Liver (tissue), 8 donors: ENCODE measurements at regions not wholly inside any gene's neighbourhood (a gene's known extent, or its start where the extent isn't known, plus 50 kb on each side); places are given as distances from the start of the nearest gene placed in this dataset.
"Not testable (repeated sequence)": the region's sequence is repeated elsewhere in the genome, so short reads cannot be mapped to it uniquely, and the experiment has no call there.

Experiments used
- DNase-seq: peaks from one replicate; pipeline ENCODE4 v3.0.0-alpha.2; 2017; ENCODE audit warnings: low spot score
- H3K27ac ChIP-seq, 2 donors: one replicate each; pipeline ENCODE4 v1.7.0; 2013; ENCODE audit warnings: inconsistent platforms in 2 of 2, low read length in 2 of 2, control low read depth in 1 of 2, low read depth in 1 of 2, mild to moderate bottlenecking in 1 of 2
- H3K27me3 ChIP-seq, 4 donors: one replicate each; pipeline versions ENCODE4 v1.6.1 to v1.7.0; 2013; ENCODE audit warnings: low read length in 3 of 4, inconsistent platforms in 1 of 4, mild to moderate bottlenecking in 1 of 4, moderate library complexity in 1 of 4; ENCODE audit not compliant: control insufficient read depth in 4 of 4, insufficient read depth in 4 of 4
- H3K36me3 ChIP-seq, 4 donors: one replicate each; pipeline versions ENCODE4 v1.6.1 to v1.7.0; 2013; ENCODE audit warnings: low read length in 3 of 4, mild to moderate bottlenecking in 3 of 4, low read depth in 1 of 4, moderate library complexity in 1 of 4; ENCODE audit not compliant: control insufficient read depth in 4 of 4, insufficient read depth in 3 of 4
- H3K4me1 ChIP-seq, 4 donors: one replicate each; pipeline versions ENCODE4 v1.6.1 to v1.7.0; 2013; ENCODE audit warnings: low read length in 3 of 4, mild to moderate bottlenecking in 3 of 4, moderate library complexity in 1 of 4; ENCODE audit not compliant: control insufficient read depth in 4 of 4, insufficient read depth in 4 of 4
- H3K4me3 ChIP-seq, 3 donors: one replicate each; pipeline versions ENCODE4 v1.6.1 to v1.7.0; 2013; ENCODE audit warnings: low read length in 3 of 3, control low read depth in 1 of 3, low read depth in 1 of 3, mild to moderate bottlenecking in 1 of 3
- H3K9ac ChIP-seq, 2 donors: one replicate each; pipeline ENCODE4 v1.7.0; 2013; ENCODE audit warnings: low read length in 2 of 2, mild to moderate bottlenecking in 2 of 2, moderate library complexity in 2 of 2, control low read depth in 1 of 2, low read depth in 1 of 2
- H3K9me3 ChIP-seq, 4 donors: one replicate each; pipeline versions ENCODE4 v1.6.1 to v1.7.0; 2013; ENCODE audit warnings: low read length in 3 of 4; ENCODE audit not compliant: control insufficient read depth in 4 of 4
- CTCF ChIP-seq: fragments of 150-350 bp; IDR thresholded peaks from 2 replicates; pipeline ENCODE4 v1.5.1; 2017; ENCODE audit warnings: improper control_type of control experiment, low read depth, low read length; ENCODE audit not compliant: missing input control
- EGR1 ChIP-seq, 2 donors: IDR thresholded peaks; 2 replicates each; pipeline ENCODE4 v1.6.1; 2016 to 2018; ENCODE audit warnings: antibody characterized with exemption in 2 of 2, low read depth in 2 of 2
- FOXA1 ChIP-seq: IDR thresholded peaks from 2 replicates; pipeline ENCODE4 v1.6.1; 2016; ENCODE audit warnings: antibody characterized with exemption
- FOXA2 ChIP-seq: IDR thresholded peaks from 2 replicates; pipeline ENCODE4 v1.6.1; 2016; ENCODE audit warnings: antibody characterized with exemption
- GABPA ChIP-seq, 2 donors: IDR thresholded peaks in 1 of 2; conservative IDR thresholded peaks in 1 of 2; 2 replicates each; pipeline ENCODE4 v1.6.1; 2016; ENCODE audit warnings: antibody characterized with exemption in 2 of 2, mild to moderate bottlenecking in 1 of 2, moderate library complexity in 1 of 2
- HNF4A ChIP-seq, 2 donors: conservative IDR thresholded peaks; 2 replicates each; pipeline ENCODE4 v1.6.1; 2016; ENCODE audit warnings: antibody characterized with exemption in 2 of 2, mild to moderate bottlenecking in 2 of 2
- HNF4G ChIP-seq: IDR thresholded peaks from 2 replicates; pipeline ENCODE4 v1.6.1; 2016; ENCODE audit warnings: antibody characterized with exemption
- JUND ChIP-seq, 2 donors: IDR thresholded peaks; 2 replicates each; pipeline ENCODE4 v1.6.1; 2016; ENCODE audit warnings: antibody characterized with exemption in 2 of 2
- MAX ChIP-seq: IDR thresholded peaks from 2 replicates; pipeline ENCODE4 v1.6.1; 2016; ENCODE audit warnings: antibody characterized with exemption
- NR2F2 ChIP-seq: IDR thresholded peaks from 2 replicates; pipeline ENCODE4 v1.6.1; 2016; ENCODE audit warnings: antibody characterized with exemption
- RAD21 ChIP-seq, 2 donors: IDR thresholded peaks; 2 replicates each; pipeline ENCODE4 v1.6.1; 2016; ENCODE audit warnings: antibody characterized with exemption in 2 of 2, mild to moderate bottlenecking in 2 of 2
- SP1 ChIP-seq: IDR thresholded peaks from 2 replicates; pipeline ENCODE4 v1.6.1; 2018; ENCODE audit warnings: antibody characterized with exemption, mild to moderate bottlenecking
- TAF1 ChIP-seq: conservative IDR thresholded peaks from 2 replicates; pipeline ENCODE4 v1.6.1; 2016; ENCODE audit warnings: antibody characterized with exemption, mild to moderate bottlenecking
- WGBS: extraction: QIAGEN DNeasy Blood & Tissue Kit; methylation state at CpG from one replicate; pipeline ENCODE4 v1.1.7; 2013; 5-methylcytosine and 5-hydroxymethylcytosine counted together
- donor health status: healthy.
- donor health status: healthy.
- donor health status: healthy.
- donor health status: healthy.
- donor health status: healthy.

- H3K9me3 ChIP-seq, result peaks cover 0 to 19% (median 2%) of the 10 kb centered on the region in 4 donors
- 83% methylated on average over 6 of the region's 6 CpGs for WGBS
- TF ChIP-seq RAD21 (IDR thresholded peaks at IDR 0.05), result no peak
- TF ChIP-seq FOXA1, result no peak
- TF ChIP-seq TAF1, result no peak
- no peak for TF ChIP-seq HNF4G
- no peak for TF ChIP-seq JUND (IDR thresholded peaks at IDR 0.05)
- TF ChIP-seq GABPA (IDR thresholded peaks at IDR 0.05 in 1 of 2, conservative IDR thresholded peaks at IDR 0.05 in 1 of 2), result no peak
- TF ChIP-seq EGR1 (IDR thresholded peaks at IDR 0.05; ENCODE audit: low read depth in 2 of 2), result no peak
- no peak for TF ChIP-seq SP1
- no peak for DNase-seq
- no peaks in the 10 kb centered on the region for H3K4me1 ChIP-seq
- no peaks in the 10 kb centered on the region for H3K36me3 ChIP-seq
- no peak overlapping the region for H3K4me3 ChIP-seq
- no peaks in the 10 kb centered on the region for H3K27me3 ChIP-seq
- H3K27ac ChIP-seq, result no peak overlapping the region
- H3K9ac ChIP-seq, result no peak overlapping the region
Observed at GRCh38 chr14:44453433-44454171, 53.5 kb downstream of the FSCB start.

GRCh38 chr14:44450232-44450631, 56.9 kb downstream of the FSCB start:
- DNase-seq, H3K36me3 ChIP-seq, H3K9ac ChIP-seq, H3K9me3 ChIP-seq, H3K27me3 ChIP-seq, H3K4me1 ChIP-seq, H3K27ac ChIP-seq, H3K4me3 ChIP-seq: not testable (repeated sequence)
- 93% methylated on average over 3 of the region's 3 CpGs for WGBS

GRCh38 chr14:44449680-44450079, 57.4 kb downstream of the FSCB start:
- WGBS, result 41% methylated on average over 2 of the region's 2 CpGs
- Histone ChIP-seq H3K4me1 (no peaks in the 10 kb centered on the region), H3K27ac (no peak overlapping the region), H3K36me3 (no peaks in the 10 kb centered on the region), H3K4me3 (no peak overlapping the region), H3K9ac (no peak overlapping the region), H3K27me3 (no peaks in the 10 kb centered on the region), H3K9me3 (peaks cover 0 to 6% (median 0%) of the 10 kb centered on the region in 4 donors)
- TF ChIP-seq JUND (IDR thresholded peaks at IDR 0.05) (no peak), MAX (no peak), NR2F2 (no peak), FOXA2 (no peak), FOXA1 (no peak), CTCF (no peak), EGR1 (IDR thresholded peaks at IDR 0.05; ENCODE audit: low read depth in 2 of 2) (no peak), TAF1 (no peak), HNF4A (conservative IDR thresholded peaks at IDR 0.05) (no peak), HNF4G (no peak)
- DNase-seq, result no peak
